GM18867 (cell line): ENCODE measurements at regions not wholly inside any gene's neighbourhood (a gene's known extent, or its start where the extent isn't known, plus 50 kb on each side); places are given as distances from the start of the nearest gene placed in this dataset.
A peak's percentile ranks its signal among the peaks of the same experiment; 100 is the strongest.

Experiments
- ATAC-seq: cut with Tn5 transposase; IDR thresholded peaks from one replicate; pipeline ENCODE4 v1.9.1; 2021; ENCODE audit warnings: mild to moderate bottlenecking, moderate library complexity; ENCODE audit not compliant: unreplicated experiment

- no peak for ATAC-seq
These were observed 402.6 kb downstream of the TTLL7 start for GRCh38 chr1:83596331-83596730.

- ATAC-seq = no peak
These were observed 405.9 kb downstream of the TTLL7 start for GRCh38 chr1:83593073-83593472.

GRCh38 chr1:83588140-83588539 is 410.8 kb downstream of the TTLL7 start:
- ATAC-seq = no peak

- ATAC-seq = peak; percentile 73
These were observed 415.4 kb downstream of the TTLL7 start for GRCh38 chr1:83583351-83584014.

- ATAC-seq = no peak
These were observed 417.2 kb downstream of the TTLL7 start for GRCh38 chr1:83581747-83582146.

GRCh38 chr1:83574791-83575190 is 424.1 kb downstream of the TTLL7 start:
- ATAC-seq = peak; percentile 48

- no peak for ATAC-seq
These were observed 425.2 kb downstream of the TTLL7 start for GRCh38 chr1:83573776-83574175.

GRCh38 chr1:83571536-83571935 is 427.4 kb downstream of the TTLL7 start:
- ATAC-seq = no peak

- no peak for ATAC-seq
These were observed 437.6 kb downstream of the TTLL7 start for GRCh38 chr1:83561346-83561745.

GRCh38 chr1:83559129-83559840 is 439.6 kb downstream of the TTLL7 start:
- no peak for ATAC-seq

GRCh38 chr1:83555871-83556270 is 443.1 kb downstream of the TTLL7 start:
- no peak for ATAC-seq

- ATAC-seq = no peak
These were observed 444.8 kb downstream of the TTLL7 start for GRCh38 chr1:83554174-83554573.

GRCh38 chr1:83552820-83553219 is 446.1 kb downstream of the TTLL7 start:
- ATAC-seq = no peak

GRCh38 chr1:83548311-83548710 is 450.6 kb downstream of the TTLL7 start:
- no peak for ATAC-seq

GRCh38 chr1:83547901-83548300 is 451.0 kb downstream of the TTLL7 start:
- no peak for ATAC-seq

- no peak for ATAC-seq
These were observed 452.1 kb downstream of the TTLL7 start for GRCh38 chr1:83546874-83547273.

- ATAC-seq = no peak
These were observed 453.7 kb downstream of the TTLL7 start for GRCh38 chr1:83545066-83545862.

- no peak for ATAC-seq
These were observed 455.5 kb downstream of the TTLL7 start for GRCh38 chr1:83543222-83543973.

GRCh38 chr1:83531521-83532309 is 467.2 kb downstream of the TTLL7 start:
- no peak for ATAC-seq

GRCh38 chr1:83530506-83530905 is 468.4 kb downstream of the TTLL7 start:
- ATAC-seq = no peak
